HL-60 (cell line): ENCODE measurements at regions not wholly inside any gene's neighbourhood (a gene's known extent, or its start where the extent isn't known, plus 50 kb on each side); places are given as distances from the start of the nearest gene placed in this dataset.

ENCODE experiments used
- GABPA ChIP-seq: IDR thresholded peaks from 2 replicates; pipeline ENCODE4 v1.6.1; 2012; ENCODE audit warnings: low read depth
- POLR2AphosphoS5 ChIP-seq: IDR thresholded peaks from 2 replicates; pipeline ENCODE4 v1.6.1; 2012; ENCODE audit warnings: low read depth
- TF ChIP-seq, protein P1 (sequence below): IDR thresholded peaks from one replicate; pipeline ENCODE4 v1.5.1; 2011; ENCODE audit warnings: low read length, control low read depth, inconsistent platforms; ENCODE audit not compliant: insufficient read depth

DNA sequence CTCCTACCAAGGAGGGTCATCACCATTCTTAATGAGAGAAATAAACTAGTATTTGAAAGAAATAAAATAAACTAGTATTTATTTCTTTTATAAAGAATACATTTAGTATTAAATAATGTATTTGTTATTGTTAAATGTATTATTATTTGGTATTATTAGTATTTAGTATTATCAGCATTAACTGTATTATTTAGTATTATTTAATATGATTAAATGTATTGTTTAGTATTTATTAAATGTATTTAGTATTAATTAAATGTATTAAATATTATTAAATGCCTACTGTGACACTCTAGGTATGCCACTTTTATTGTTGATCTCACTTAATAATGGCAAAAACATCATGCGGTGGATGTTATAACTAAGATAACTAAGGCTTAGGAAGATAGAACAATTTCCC is 353.6 kb upstream of the MAP2 start:
- TF ChIP-seq, protein P1, sequence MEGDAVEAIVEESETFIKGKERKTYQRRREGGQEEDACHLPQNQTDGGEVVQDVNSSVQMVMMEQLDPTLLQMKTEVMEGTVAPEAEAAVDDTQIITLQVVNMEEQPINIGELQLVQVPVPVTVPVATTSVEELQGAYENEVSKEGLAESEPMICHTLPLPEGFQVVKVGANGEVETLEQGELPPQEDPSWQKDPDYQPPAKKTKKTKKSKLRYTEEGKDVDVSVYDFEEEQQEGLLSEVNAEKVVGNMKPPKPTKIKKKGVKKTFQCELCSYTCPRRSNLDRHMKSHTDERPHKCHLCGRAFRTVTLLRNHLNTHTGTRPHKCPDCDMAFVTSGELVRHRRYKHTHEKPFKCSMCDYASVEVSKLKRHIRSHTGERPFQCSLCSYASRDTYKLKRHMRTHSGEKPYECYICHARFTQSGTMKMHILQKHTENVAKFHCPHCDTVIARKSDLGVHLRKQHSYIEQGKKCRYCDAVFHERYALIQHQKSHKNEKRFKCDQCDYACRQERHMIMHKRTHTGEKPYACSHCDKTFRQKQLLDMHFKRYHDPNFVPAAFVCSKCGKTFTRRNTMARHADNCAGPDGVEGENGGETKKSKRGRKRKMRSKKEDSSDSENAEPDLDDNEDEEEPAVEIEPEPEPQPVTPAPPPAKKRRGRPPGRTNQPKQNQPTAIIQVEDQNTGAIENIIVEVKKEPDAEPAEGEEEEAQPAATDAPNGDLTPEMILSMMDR, result no peak
- TF ChIP-seq POLR2AphosphoS5, result no peak
- TF ChIP-seq GABPA, result no peak
